ENCODE measurements at regions not wholly inside any gene's neighbourhood (a gene's known extent, or its start where the extent isn't known, plus 50 kb on each side); places are given as distances from the start of the nearest gene placed in this dataset.
"Not testable (repeated sequence)": the region's sequence is repeated elsewhere in the genome, so short reads cannot be mapped to it uniquely, and the experiment has no call there.

GRCh38 chr15:96914081-96914480 is 583.6 kb downstream of the NR2F2 start:
- no peak for DNase-seq (ENCODE audit: low spot score)

GRCh38 chr15:96916750-96917149 is 586.2 kb downstream of the NR2F2 start:
- DNase-seq (ENCODE audit: low spot score): no peak

GRCh38 chr15:96924570-96924969 is 594.1 kb downstream of the NR2F2 start:
- DNase-seq (ENCODE audit: low spot score): no peak

GRCh38 chr15:96947296-96948229 is 617.1 kb downstream of the NR2F2 start:
- DNase-seq (ENCODE audit: low spot score): no peak

- no peak for DNase-seq (ENCODE audit: low spot score)
Measured at GRCh38 chr15:96948981-96949380, 618.5 kb downstream of the NR2F2 start.

GRCh38 chr15:96958721-96959120 is 628.2 kb downstream of the NR2F2 start:
- DNase-seq (ENCODE audit: low spot score): no peak

GRCh38 chr15:96959501-96959900 is 629.0 kb downstream of the NR2F2 start:
- no peak for DNase-seq (ENCODE audit: low spot score)

GRCh38 chr15:96960711-96961480 is 630.4 kb downstream of the NR2F2 start:
- DNase-seq (ENCODE audit: low spot score): no peak

GRCh38 chr15:96966554-96966953 is 636.1 kb downstream of the NR2F2 start:
- DNase-seq (ENCODE audit: low spot score): no peak

GRCh38 chr15:96969732-96970710 is 639.5 kb downstream of the NR2F2 start:
- no peak for DNase-seq (ENCODE audit: low spot score)

GRCh38 chr15:96972201-96972600 is 641.7 kb downstream of the NR2F2 start:
- DNase-seq (ENCODE audit: low spot score): no peak

GRCh38 chr15:96974761-96975160 is 644.3 kb downstream of the NR2F2 start:
- no peak for DNase-seq (ENCODE audit: low spot score)

GRCh38 chr15:96977886-96978285 is 647.4 kb downstream of the NR2F2 start:
- DNase-seq (ENCODE audit: low spot score): no peak

- DNase-seq (ENCODE audit: low spot score): no peak
Measured at GRCh38 chr15:96978937-96979473, 648.5 kb downstream of the NR2F2 start.

GRCh38 chr15:96984121-96984671 is 653.7 kb downstream of the NR2F2 start:
- DNase-seq (ENCODE audit: low spot score): not testable (repeated sequence)

- no peak for DNase-seq (ENCODE audit: low spot score)
Measured at GRCh38 chr15:96992817-96993216, 662.3 kb downstream of the NR2F2 start.

GRCh38 chr15:96997538-96997937 is 667.0 kb downstream of the NR2F2 start:
- DNase-seq (ENCODE audit: low spot score): no peak

- DNase-seq (ENCODE audit: low spot score): no peak
Measured at GRCh38 chr15:97009031-97009431, 678.5 kb downstream of the NR2F2 start.

- DNase-seq (ENCODE audit: low spot score): no peak
Measured at GRCh38 chr15:97012986-97013385, 682.5 kb downstream of the NR2F2 start.

GRCh38 chr15:97013491-97013890 is 683.0 kb downstream of the NR2F2 start:
- DNase-seq (ENCODE audit: low spot score): no peak

GRCh38 chr15:97014001-97014400 is 683.5 kb downstream of the NR2F2 start:
- DNase-seq (ENCODE audit: low spot score): no peak

Measured in HuH-7.5 (cell line).